ENCODE measurements at regions not wholly inside any gene's neighbourhood (a gene's known extent, or its start where the extent isn't known, plus 50 kb on each side); places are given as distances from the start of the nearest gene placed in this dataset.

- intact Hi-C loops (cut with micrococcal nuclease), result no loop called here
- TF ChIP-seq CTCF (IDR thresholded peaks at IDR 0.05), result no peak
Measured at GRCh38 chr5:130237721-130238120, 333.5 kb downstream of the CHSY3 start.

More at GRCh38 chr5:130237721-130238120, 333.5 kb downstream of the CHSY3 start:
- ChIA-PET POLR2A (no interaction called here), CTCF (no interaction called here)
- Mint-ChIP-seq H3K4me3 (no peak overlapping the region), H3K27me3 (no peaks in the 10 kb centered on the region), H3K36me3 (ENCODE audit: low read depth) (no peaks in the 10 kb centered on the region), H3K9me3 (peaks cover 2% of the 10 kb centered on the region), H3K27ac (no peak overlapping the region), H3K4me1 (ENCODE audit: low read depth) (no peaks in the 10 kb centered on the region)
- DNase-seq (no peak), ATAC-seq (no peak)

Measured in activated CD8-positive, alpha-beta T cell treated with anti-CD3 and anti-CD28 coated beads for 36 hours (primary cell).